ENCODE measurements at regions not wholly inside any gene's neighbourhood (a gene's known extent, or its start where the extent isn't known, plus 50 kb on each side); places are given as distances from the start of the nearest gene placed in this dataset.
"Not testable (repeated sequence)": the region's sequence is repeated elsewhere in the genome, so short reads cannot be mapped to it uniquely, and the experiment has no call there.

DNA sequence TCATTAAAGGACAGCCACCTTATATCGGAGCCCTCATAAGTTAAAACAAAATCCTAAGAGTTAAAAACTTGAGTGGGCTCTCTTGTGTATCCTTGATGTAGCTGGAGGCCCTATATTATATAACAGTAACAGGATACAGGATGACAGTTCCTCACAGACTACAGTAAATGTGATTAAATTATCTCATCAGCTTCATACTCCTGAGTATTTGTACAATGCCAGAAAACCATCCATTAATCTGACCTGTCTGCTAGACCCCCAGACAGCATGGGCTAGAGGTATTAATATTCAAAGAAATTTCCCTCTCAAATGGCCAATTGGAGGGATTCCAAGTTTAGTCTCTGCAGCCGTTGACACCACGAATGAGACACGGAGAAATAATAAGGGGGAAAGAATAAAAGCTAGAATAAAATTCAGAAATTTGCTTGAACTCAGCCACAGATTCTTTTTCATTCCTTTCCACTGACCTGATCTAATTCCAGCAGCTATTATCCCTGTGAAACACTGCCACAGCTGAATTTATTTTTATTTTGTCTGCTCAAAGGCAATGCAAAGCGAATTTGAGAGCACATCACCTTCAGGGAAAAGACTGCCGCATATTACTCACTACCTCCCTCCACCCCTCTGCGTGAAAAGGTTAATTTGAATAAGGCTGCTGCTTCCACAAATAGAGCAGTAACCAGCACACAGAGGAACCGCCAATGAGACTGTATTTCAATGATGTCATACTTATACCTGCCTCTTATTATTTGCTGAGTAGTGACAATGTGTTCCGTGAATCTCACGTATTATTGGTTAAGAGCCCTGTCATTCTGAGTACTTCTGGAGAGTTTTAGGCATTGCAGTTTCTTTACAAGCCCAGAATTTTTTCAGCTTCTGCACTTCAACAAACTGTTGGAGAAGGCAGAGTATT, 155.9 kb upstream of the KLF12 start:
- peak; percentile 18 for DNase-seq (ENCODE audit: low spot score)

GRCh38 chr13:74289107-74289506, 154.9 kb upstream of the KLF12 start:
- DNase-seq (ENCODE audit: low spot score) = no peak

DNA sequence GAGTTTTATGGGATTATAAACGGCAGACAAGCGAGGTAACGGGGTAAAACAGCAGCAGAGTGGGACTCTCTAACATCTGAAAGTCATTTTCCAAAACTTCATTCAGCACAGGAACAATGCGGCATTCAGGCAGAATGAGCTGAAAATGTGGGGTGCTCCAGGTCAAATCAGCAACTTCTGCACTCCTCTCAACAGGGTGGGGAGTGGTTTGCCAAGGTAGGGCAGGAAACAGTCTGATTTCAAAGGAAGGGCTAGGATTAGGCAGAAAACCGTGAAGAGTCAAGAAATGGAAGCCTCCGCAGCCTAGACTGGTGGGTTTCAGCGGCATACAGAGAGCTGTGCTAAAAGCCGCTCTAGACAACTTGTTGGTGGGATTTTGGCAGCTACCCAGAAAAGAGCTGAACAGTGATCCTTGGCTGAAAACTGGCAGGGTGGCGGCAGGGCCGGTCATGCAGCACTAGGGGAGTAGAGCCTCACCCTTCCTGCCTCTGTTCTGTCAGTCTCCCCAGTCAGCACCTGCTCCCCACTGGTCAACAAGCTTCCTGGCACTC, 154.2 kb upstream of the KLF12 start:
- no peak for DNase-seq (ENCODE audit: low spot score)

GRCh38 chr13:74287724-74288169, 153.5 kb upstream of the KLF12 start:
- no peak for DNase-seq (ENCODE audit: low spot score)

- DNase-seq (ENCODE audit: low spot score) = no peak
Observed at GRCh38 chr13:74280795-74281490, 146.7 kb upstream of the KLF12 start.

GRCh38 chr13:74280093-74280794, 146.0 kb upstream of the KLF12 start:
- no peak for DNase-seq (ENCODE audit: low spot score)

GRCh38 chr13:74278901-74279300, 144.7 kb upstream of the KLF12 start:
- no peak for DNase-seq (ENCODE audit: low spot score)

GRCh38 chr13:74274916-74275315, 140.7 kb upstream of the KLF12 start:
- DNase-seq (ENCODE audit: low spot score) = no peak

GRCh38 chr13:74273581-74273980, 139.4 kb upstream of the KLF12 start:
- no peak for DNase-seq (ENCODE audit: low spot score)

DNA sequence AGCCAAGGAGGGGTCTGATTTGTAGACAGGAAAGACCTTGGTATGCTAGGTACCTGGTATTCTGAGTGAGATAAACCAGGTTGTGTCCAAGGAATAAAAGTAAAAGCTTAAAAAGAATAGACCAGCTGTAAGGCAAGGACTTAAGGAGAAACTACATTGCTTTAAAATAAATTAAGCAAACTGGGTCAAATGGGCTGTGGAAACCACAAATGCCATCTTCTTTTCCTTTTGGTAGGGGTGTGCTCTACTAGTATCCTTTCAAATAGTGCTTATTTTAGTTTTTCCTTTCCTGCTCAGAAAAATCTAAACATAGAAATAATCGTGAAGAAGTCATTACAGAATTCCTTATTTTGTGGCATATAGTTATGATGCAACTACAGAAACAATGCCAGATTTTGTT, 138.6 kb upstream of the KLF12 start:
- no peak for DNase-seq (ENCODE audit: low spot score)

DNA sequence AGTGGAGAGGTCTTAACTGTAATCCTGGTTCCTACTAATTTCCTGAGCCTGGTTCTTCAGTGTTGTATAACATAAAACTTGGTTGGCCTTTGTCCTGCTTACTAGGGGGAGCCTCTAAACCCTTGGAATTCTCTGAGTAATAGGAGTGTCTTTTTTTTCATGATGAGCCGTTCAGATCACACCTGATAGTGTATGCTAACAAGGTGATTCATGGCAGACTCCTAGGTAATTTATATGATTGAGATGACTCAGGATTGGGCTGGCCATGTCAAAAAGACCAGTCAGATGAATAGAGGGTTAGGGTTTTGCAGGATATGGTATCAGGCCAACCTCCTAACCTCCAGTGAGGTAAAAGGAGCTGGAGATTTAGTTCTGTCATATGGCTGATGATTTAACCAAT, 135.8 kb upstream of the KLF12 start:
- DNase-seq (ENCODE audit: low spot score) = no peak

DNA sequence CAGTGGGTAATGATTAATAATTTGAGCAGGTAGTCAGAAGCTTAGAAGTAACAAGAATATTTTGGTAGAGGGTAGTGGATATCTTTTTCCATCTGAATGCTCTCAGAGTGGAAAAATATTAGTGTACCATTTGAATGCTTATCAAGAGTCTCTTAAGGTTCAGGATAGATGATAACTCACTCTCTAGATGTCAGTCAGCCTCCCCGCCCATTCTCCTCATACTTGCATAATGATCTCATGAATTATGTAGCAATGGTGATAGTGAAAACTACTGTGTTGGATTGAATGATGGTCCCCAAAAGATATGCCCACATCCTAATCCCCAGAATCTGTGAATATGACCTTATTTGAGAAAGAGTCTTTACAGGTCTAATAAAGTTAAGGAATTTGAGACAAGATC, 132.7 kb upstream of the KLF12 start:
- no peak for DNase-seq (ENCODE audit: low spot score)

- DNase-seq (ENCODE audit: low spot score) = no peak
Observed at GRCh38 chr13:74266309-74266708, 132.1 kb upstream of the KLF12 start.

DNA sequence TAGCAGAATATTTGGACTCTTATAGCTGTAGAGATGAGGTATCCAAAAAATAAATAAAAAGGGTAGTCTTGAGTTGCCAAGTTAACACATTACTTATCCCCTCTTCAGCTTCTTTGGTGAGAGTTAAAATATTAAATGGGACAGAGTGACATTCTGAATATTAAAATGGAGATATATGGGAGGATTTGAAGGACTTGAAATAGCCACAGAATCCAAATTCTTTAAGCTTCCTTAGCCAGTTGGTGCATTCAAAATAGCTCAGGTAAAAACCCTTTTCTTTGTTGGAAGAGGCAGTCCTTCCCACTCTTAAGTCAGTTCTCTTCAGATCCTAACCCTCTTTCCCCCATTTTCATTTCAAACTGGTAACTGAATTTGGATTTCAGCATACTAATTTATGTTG, 130.1 kb upstream of the KLF12 start:
- DNase-seq (ENCODE audit: low spot score) = no peak

GRCh38 chr13:74260420-74260819, 126.2 kb upstream of the KLF12 start:
- DNase-seq (ENCODE audit: low spot score) = not testable (repeated sequence)

DNA sequence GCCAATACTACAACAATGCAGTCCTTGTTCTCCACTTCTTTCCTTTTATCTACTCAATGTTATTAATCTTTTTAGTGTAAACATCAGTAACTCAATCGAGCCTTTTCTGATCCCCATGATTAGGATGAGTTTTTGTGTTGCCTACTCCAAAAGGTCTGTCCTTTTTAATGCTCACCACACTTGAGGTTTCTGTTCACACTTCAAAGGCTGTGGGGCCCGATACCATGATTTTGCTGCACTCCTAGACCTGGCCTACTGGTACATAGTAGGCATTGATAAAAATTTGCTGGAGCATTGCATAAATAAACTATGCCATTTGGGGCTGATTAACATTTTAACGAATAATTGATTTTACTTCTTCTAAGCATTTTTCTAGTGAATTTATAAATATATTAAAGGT, 125.4 kb upstream of the KLF12 start:
- DNase-seq (ENCODE audit: low spot score) = no peak

DNA sequence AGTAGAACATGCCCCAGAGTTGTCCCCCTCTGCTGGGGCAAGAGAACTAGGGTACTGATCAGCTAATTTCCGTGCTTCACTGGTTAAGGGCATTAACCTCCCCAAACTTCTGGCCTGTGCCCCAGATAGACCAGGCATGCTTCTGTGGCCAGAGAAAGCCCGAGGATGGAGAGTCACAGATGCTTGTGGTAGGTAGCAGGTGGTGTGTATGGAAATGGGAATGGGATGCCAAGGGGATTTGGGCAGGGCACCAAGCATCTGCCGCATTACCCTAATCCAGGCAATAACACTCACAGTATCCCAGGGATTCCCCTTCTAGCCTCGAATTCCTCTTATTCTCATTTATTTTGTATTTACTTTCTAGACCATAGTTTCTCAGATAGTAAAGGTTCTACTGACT, 124.8 kb upstream of the KLF12 start:
- no peak for DNase-seq (ENCODE audit: low spot score)

GRCh38 chr13:74256969-74257368, 122.8 kb upstream of the KLF12 start:
- no peak for DNase-seq (ENCODE audit: low spot score)

- DNase-seq (ENCODE audit: low spot score) = no peak
Observed at GRCh38 chr13:74253161-74253560, 119.0 kb upstream of the KLF12 start.

DNA sequence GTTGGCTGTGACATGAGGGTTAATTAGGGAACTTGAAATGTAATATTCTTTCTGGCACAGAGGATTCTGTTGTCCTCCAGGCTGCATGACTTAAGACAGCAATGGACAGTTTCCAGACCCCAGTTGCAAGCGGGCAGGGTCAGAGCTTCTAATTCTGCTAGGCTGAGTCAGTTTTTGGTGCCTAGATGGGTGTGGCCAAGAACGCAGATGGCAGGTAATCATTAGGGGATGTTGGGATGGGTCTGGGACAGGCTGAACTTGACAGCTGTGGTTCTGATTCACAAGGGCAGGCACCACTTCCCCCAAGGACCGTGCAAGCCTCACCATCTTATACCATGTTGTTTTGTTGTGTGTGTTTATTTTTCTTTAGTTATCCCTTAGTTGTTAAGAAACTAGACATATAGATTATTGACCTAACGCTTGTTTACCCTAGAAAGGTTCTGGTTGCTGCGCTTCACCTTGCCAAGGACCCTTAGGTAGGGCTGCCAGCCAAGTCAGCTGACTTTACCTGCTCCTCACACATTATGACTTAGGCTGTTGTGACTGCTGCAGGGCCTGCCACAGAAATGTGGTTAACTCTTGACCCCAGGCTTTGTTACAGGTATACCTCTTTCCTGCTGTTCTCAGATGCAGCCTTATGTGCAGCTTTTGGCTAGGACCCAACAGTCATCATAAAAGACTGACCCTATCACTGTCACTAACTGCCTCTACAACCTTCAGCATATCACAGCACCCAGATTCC, 117.7 kb upstream of the KLF12 start:
- DNase-seq (ENCODE audit: low spot score) = no peak

GRCh38 chr13:74250738-74251190, 116.6 kb upstream of the KLF12 start:
- DNase-seq (ENCODE audit: low spot score) = peak; percentile 37

DNA sequence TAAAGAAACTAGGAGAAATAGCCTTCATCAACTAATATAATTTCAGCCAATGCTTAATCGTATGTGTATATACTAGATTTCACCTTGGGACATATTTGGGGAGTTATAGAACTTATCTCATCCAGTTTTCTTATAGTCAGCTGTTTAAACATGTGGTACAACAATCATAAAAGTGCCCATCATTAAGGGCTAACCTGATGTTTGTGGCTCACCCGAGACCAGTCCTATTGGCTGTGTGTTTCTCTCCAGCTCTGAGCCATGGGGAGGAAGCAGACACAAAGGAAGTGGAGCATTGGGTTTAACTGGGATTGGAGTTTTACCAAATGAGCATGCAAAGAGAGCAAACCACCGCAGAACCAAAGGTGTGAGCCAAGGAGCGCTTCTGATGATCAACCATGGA, 114.3 kb upstream of the KLF12 start:
- DNase-seq (ENCODE audit: low spot score) = no peak
